HFF-Myc (cell line): ENCODE measurements at regions not wholly inside any gene's neighbourhood (a gene's known extent, or its start where the extent isn't known, plus 50 kb on each side); places are given as distances from the start of the nearest gene placed in this dataset.

Experiments used
- DNase-seq: peaks from one replicate; pipeline ENCODE4 v3.0.0-alpha.2; 2011; ENCODE audit warnings: low read depth; ENCODE audit errors: extremely low read depth
- H3K4me3 ChIP-seq: replicated peaks from 2 replicates; pipeline ENCODE4 v1.5.1; 2011; ENCODE audit warnings: low read depth, mild to moderate bottlenecking, control low read depth, low read length
- CTCF ChIP-seq: IDR thresholded peaks from 2 replicates; pipeline ENCODE4 v1.5.1; 2012; ENCODE audit warnings: mild to moderate bottlenecking, low read depth, low read length, control low read depth; ENCODE audit errors: missing control alignments

DNA sequence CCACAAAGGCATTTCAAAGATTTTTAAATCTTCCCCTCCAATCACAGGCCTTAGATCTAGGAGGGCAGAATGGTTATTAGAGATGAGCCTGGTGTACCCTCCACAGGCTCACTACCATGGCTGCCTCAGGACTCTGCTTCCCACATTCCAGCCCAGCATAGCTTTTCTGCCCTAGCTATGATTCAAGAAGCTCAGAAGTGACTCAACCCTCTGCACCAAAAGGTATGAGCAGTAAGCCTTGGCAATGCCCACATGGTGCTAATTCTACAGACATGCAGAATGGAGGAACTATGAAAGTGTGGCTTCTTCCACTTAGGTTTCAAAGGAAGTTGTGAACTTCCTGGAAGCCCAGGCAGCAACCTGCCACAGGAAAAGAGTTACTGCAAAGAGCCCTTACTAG lies 786.2 kb downstream of the SLITRK6 start:
- no peak for TF ChIP-seq CTCF
- DNase-seq: no peak
- no peak overlapping the region for H3K4me3 ChIP-seq

DNA sequence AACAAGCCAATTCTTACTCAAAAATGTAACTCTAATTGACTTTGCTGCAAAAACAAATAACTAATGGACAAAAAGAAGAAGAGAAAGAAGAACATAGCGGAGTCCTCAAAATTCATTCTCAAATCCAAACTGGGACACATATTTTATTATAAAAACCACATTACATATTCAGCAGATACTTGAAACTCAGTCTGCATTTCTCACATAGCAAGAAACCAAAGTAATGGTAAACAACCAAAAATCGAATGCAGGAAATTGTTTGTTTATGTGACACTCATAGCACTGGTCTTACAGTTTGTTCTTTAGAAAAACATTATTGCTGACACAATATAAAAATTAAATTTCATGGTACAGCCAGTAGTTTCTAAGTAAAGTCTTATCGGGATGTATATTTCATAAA lies 789.8 kb downstream of the SLITRK6 start:
- DNase-seq: no peak

DNA sequence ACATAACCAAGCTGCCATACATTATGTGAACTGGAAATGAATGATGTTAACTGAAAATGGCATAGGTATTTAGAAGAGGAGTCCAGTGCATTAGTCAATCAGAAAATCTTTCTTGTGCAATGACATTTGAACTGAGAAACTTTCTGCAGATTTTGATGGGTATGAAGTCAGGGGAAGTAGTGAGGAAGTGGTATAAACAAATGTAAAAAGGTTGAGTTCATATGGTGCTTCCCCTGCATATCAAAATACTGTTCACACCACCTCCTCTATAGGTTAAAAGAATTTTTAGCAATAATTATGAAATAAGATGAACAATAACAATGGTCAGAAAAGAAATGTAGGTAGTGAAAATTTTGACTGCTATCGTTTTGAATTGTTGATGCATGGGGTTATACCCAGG lies 800.0 kb downstream of the SLITRK6 start:
- DNase-seq: no peak
- TF ChIP-seq CTCF: no peak
- H3K4me3 ChIP-seq: no peak overlapping the region

More for the DNA sequence above, 789.8 kb downstream of the SLITRK6 start:
- no peak for TF ChIP-seq CTCF
- no peak overlapping the region for H3K4me3 ChIP-seq

GRCh38 chr13:84998681-84999080 lies 800.5 kb downstream of the SLITRK6 start:
- no peak for DNase-seq
- no peak for TF ChIP-seq CTCF
- no peak overlapping the region for H3K4me3 ChIP-seq

- TF ChIP-seq CTCF: no peak
- no peak for DNase-seq
- no peak overlapping the region for H3K4me3 ChIP-seq
Observed at GRCh38 chr13:84997858-84998257, 801.4 kb downstream of the SLITRK6 start.

DNA sequence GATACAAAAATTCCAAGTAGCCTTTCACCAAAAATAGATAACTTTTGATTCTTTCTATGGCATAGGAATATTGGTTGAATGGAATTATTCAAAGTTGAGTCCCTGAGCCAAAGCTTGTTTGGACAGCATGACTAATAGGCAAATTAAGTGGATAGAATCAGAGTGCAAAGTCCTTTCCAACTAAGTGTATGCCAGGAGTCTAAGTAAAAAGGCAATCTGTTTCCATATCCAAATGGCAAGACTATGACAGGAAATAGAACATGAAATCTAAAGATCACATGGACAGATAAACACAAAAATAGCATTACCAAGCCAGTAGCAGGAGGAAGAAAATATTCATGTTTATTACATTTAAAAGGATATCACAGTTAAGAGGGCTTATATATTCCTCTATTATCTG lies 804.6 kb downstream of the SLITRK6 start:
- DNase-seq: no peak
- H3K4me3 ChIP-seq: no peak overlapping the region
- no peak for TF ChIP-seq CTCF

DNA sequence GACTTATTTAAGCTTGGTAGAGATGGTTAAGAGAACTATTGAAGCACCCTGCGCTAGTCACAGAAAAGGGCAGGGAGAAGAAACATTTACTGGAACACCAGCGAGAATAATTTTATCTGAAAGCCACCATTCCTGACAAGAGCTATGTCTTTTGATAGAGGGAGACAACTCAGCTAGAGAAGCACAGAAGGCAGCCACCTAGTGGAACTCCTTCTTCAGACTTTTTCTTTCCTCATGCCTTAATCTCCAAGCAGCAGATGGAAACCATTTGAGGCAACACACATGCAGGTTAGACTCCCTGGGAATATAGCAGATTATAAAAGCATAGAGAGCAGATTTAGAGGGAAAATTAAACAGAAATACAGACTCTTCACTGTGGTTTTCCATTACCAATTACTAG lies 813.4 kb downstream of the SLITRK6 start:
- no peak overlapping the region for H3K4me3 ChIP-seq
- DNase-seq: no peak
- no peak for TF ChIP-seq CTCF
